ENCODE measurements at regions not wholly inside any gene's neighbourhood (a gene's known extent, or its start where the extent isn't known, plus 50 kb on each side); places are given as distances from the start of the nearest gene placed in this dataset.

GRCh38 chr17:31696184-31696602, 162.9 kb downstream of the COPRS start:
- TF ChIP-seq REST (IDR thresholded peaks at IDR 0.05; ENCODE audit: insufficient read depth in 1 of 2, low read depth in 2 of 2, low read length in 2 of 2) (peak in 1 of 2 experiments; percentile 58; a peak in 1 of 4 replicates), POLR2AphosphoS5 (IDR thresholded peaks at IDR 0.05; ENCODE audit: low read depth, low read length) (peak; percentile 39; the same call in 1 of the 2 replicates), SIN3A (IDR thresholded peaks at IDR 0.05; ENCODE audit: borderline replicate concordance, insufficient read depth, low read length) (peak; percentile 47; the same call in 1 of the 2 replicates), TAF1 (IDR thresholded peaks at IDR 0.05; ENCODE audit: borderline replicate concordance, insufficient read depth, low read length) (no peak)
